Progenitor cell of endocrine pancreas (in vitro differentiated cells): ENCODE measurements at regions not wholly inside any gene's neighbourhood (a gene's known extent, or its start where the extent isn't known, plus 50 kb on each side); places are given as distances from the start of the nearest gene placed in this dataset.

Experiments used
- DNase-seq: peaks from one replicate; pipeline ENCODE4 v3.0.0; 2021; ENCODE audit warnings: low spot score; ENCODE audit not compliant: unreplicated experiment
- H3K27ac Mint-ChIP-seq: 2 replicates; pipeline ENCODE4 v1.8.0; 2021; ENCODE audit warnings: mild to moderate bottlenecking, moderate library complexity, mixed read lengths
- H3K27me3 Mint-ChIP-seq: 2 replicates; pipeline ENCODE4 v1.8.0; 2021; ENCODE audit warnings: mixed read lengths
- H3K36me3 Mint-ChIP-seq: 2 replicates; pipeline ENCODE4 v1.8.0; 2022; ENCODE audit warnings: mixed read lengths; ENCODE audit not compliant: insufficient read depth
- H3K4me1 Mint-ChIP-seq: 2 replicates; pipeline ENCODE4 v1.8.0; 2021; ENCODE audit warnings: low read depth, mixed read lengths
- H3K4me3 Mint-ChIP-seq: 2 replicates; pipeline ENCODE4 v1.8.0; 2021; ENCODE audit warnings: low read depth, mild to moderate bottlenecking, moderate library complexity, mixed read lengths
- H3K9me3 Mint-ChIP-seq: 2 replicates; pipeline ENCODE4 v1.8.0; 2021; ENCODE audit warnings: low read depth, mixed read lengths
- TF ChIP-seq, protein P1 (sequence below): fragments of 200-600 bp; sonication (generic); IDR thresholded peaks from one replicate; pipeline ENCODE4 v1.5.0; 2021; ENCODE audit warnings: antibody characterized with exemption, mild to moderate bottlenecking; ENCODE audit not compliant: unreplicated experiment

DNA sequence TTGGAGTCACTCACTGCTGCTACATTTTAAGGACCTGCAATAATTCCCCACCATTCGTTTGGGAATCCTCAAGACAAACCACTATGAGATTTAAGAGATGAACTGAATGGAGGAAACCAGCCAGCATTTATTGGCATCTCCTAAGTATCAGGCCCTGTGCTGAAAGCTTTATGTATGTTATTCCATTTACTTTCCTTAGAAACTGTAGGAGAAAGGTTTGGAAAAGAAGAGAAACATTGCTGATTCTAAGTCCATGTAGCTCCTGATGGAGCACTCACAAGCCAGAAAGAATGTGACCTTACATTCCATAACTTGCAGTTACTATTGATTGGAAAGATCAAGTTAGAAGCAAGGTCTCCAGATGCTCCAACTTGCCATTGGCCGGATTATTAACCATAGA, 267.4 kb downstream of the GAS1 start:
- no peak for DNase-seq
- Mint-ChIP-seq H3K9me3 (no peaks in the 10 kb centered on the region), H3K4me3 (no peak overlapping the region), H3K36me3 (no peaks in the 10 kb centered on the region), H3K27ac (no peak overlapping the region), H3K4me1 (peaks cover 18% of the 10 kb centered on the region), H3K27me3 (peaks cover 23% of the 10 kb centered on the region)
- TF ChIP-seq, protein P1, sequence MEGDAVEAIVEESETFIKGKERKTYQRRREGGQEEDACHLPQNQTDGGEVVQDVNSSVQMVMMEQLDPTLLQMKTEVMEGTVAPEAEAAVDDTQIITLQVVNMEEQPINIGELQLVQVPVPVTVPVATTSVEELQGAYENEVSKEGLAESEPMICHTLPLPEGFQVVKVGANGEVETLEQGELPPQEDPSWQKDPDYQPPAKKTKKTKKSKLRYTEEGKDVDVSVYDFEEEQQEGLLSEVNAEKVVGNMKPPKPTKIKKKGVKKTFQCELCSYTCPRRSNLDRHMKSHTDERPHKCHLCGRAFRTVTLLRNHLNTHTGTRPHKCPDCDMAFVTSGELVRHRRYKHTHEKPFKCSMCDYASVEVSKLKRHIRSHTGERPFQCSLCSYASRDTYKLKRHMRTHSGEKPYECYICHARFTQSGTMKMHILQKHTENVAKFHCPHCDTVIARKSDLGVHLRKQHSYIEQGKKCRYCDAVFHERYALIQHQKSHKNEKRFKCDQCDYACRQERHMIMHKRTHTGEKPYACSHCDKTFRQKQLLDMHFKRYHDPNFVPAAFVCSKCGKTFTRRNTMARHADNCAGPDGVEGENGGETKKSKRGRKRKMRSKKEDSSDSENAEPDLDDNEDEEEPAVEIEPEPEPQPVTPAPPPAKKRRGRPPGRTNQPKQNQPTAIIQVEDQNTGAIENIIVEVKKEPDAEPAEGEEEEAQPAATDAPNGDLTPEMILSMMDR, result no peak

DNA sequence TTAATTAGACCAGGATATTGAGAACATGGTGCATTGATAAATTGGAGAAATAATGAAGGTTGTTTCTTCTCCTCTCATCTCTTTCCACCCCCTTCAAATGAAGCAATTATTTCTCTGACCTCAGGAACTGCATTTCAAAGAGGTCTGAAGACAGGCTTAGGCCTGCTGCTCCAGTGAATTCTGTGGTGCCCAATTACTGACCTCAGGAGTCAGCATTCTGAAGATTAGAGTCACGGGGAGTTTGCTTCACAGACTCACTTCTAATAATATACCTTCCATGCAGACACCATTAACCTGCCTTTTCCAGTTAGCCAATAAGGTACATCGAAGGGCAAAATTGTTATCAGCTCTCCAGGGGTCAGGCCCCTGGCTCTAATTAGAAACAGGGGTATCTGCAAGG, 270.9 kb downstream of the GAS1 start:
- no peaks in the 10 kb centered on the region for H3K36me3 Mint-ChIP-seq

DNA sequence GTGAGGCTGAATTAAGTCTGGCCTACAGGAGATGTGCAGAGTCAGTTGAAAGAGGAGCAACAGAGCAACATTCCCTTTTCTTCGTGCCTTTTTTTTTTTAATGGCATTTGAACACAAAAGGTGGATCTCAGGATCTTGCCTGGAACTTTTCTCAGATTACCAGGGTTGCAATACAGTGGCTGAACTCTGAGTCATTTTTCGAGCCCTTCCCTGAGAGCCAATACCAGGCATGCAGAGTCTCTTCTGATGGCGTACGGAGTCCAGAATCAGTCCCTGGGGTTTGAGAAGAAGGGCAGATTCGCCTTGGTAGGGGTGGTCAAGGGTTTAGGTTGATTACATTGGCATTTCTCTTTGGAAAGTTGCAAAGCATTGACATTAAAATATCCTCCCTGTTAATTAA, 271.5 kb downstream of the GAS1 start:
- H3K4me1 Mint-ChIP-seq, result peaks cover 17% of the 10 kb centered on the region
- no peak for DNase-seq
- TF ChIP-seq, protein P1, result no peak
- H3K27me3 Mint-ChIP-seq, result peaks cover 20% of the 10 kb centered on the region
- no peak overlapping the region for H3K27ac Mint-ChIP-seq
- no peak overlapping the region for H3K4me3 Mint-ChIP-seq
- H3K9me3 Mint-ChIP-seq, result peaks cover 1% of the 10 kb centered on the region
- H3K36me3 Mint-ChIP-seq, result no peaks in the 10 kb centered on the region

More for the DNA sequence above, 270.9 kb downstream of the GAS1 start:
- H3K9me3 Mint-ChIP-seq, result no peaks in the 10 kb centered on the region
- TF ChIP-seq, protein P1, result no peak
- H3K27ac Mint-ChIP-seq, result no peak overlapping the region
- H3K4me3 Mint-ChIP-seq, result no peak overlapping the region
- H3K4me1 Mint-ChIP-seq, result peaks cover 18% of the 10 kb centered on the region
- no peak for DNase-seq
- peaks cover 20% of the 10 kb centered on the region for H3K27me3 Mint-ChIP-seq

DNA sequence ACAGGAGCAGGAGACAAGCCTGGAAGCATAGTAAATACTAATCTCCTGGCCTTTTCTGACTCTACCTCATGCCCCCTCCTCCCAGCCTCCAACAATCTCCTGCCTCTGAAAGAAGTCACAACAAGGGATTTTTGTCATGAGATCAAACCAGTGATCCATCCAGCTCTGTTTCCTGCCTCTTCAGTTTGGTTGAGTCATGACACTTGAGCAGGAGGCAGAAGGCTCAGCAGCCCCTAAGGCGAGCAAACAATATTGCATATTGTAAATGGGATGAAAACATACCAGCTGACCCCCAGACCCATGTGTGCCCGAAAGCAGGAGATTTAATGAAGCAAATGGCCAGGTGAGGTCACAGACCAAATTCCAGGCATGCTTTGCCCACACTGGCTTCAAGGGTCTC, 272.8 kb downstream of the GAS1 start:
- peaks cover 20% of the 10 kb centered on the region for H3K27me3 Mint-ChIP-seq
- no peak for DNase-seq
- peaks cover 4% of the 10 kb centered on the region for H3K4me1 Mint-ChIP-seq
- H3K4me3 Mint-ChIP-seq, result no peak overlapping the region
- no peaks in the 10 kb centered on the region for H3K36me3 Mint-ChIP-seq
- no peak overlapping the region for H3K27ac Mint-ChIP-seq
- peaks cover 4% of the 10 kb centered on the region for H3K9me3 Mint-ChIP-seq
- TF ChIP-seq, protein P1, result no peak

DNA sequence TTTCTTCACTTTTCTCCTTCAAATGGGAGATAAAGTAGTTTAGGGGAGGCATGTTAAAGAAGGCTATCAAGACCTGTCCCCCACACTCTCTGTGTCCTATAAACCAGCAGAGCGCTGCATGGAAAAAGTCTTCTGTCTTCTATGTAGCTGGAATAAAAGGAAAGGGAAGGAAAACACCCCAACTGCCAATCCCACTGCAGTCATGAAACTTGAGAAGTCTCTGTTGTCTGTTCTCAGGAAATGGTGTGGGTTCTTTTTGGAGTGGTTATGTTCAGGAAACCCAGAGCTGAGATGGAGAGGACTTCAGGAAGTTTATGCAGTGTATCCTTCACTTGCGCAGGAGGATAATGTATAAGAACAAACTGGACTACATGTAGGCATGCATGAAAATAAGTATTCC, 274.3 kb downstream of the GAS1 start:
- peaks cover 4% of the 10 kb centered on the region for H3K4me1 Mint-ChIP-seq

More for the DNA sequence above, 274.3 kb downstream of the GAS1 start:
- DNase-seq, result no peak
- Mint-ChIP-seq H3K27me3 (peaks cover 14% of the 10 kb centered on the region), H3K9me3 (peaks cover 4% of the 10 kb centered on the region), H3K36me3 (no peaks in the 10 kb centered on the region), H3K27ac (no peak overlapping the region), H3K4me3 (no peak overlapping the region)
- TF ChIP-seq, protein P1, result no peak
